ENCODE measurements at regions not wholly inside any gene's neighbourhood (a gene's known extent, or its start where the extent isn't known, plus 50 kb on each side); places are given as distances from the start of the nearest gene placed in this dataset.

DNA sequence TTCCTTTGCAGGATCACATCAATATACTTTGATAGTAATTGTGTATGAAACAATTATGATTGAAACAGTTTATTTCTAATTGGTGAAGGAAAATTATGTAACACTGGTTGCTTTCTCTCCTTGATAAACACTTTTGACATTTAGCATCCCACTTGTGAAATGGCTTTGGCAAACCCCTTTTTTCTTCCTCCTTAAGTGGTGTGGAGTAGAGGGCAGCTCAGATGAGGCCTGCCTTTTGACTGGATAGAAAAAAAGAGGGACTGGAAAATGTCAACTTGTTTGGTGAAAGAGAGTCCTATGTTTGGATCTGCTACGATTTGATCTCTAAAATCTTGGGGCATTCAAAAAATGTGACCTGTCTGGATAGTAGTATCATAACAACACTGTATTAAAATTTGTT is 318.3 kb downstream of the MEIS1 start:
- TF ChIP-seq EP300 (IDR thresholded peaks at IDR 0.05) (no peak), POLR2AphosphoS5 (IDR thresholded peaks at IDR 0.05) (no peak), POLR2A (IDR thresholded peaks at IDR 0.05) (no peak)
- TF ChIP-seq, protein P1, sequence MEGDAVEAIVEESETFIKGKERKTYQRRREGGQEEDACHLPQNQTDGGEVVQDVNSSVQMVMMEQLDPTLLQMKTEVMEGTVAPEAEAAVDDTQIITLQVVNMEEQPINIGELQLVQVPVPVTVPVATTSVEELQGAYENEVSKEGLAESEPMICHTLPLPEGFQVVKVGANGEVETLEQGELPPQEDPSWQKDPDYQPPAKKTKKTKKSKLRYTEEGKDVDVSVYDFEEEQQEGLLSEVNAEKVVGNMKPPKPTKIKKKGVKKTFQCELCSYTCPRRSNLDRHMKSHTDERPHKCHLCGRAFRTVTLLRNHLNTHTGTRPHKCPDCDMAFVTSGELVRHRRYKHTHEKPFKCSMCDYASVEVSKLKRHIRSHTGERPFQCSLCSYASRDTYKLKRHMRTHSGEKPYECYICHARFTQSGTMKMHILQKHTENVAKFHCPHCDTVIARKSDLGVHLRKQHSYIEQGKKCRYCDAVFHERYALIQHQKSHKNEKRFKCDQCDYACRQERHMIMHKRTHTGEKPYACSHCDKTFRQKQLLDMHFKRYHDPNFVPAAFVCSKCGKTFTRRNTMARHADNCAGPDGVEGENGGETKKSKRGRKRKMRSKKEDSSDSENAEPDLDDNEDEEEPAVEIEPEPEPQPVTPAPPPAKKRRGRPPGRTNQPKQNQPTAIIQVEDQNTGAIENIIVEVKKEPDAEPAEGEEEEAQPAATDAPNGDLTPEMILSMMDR (IDR thresholded peaks at IDR 0.05), result no peak
